ENCODE measurements at regions not wholly inside any gene's neighbourhood (a gene's known extent, or its start where the extent isn't known, plus 50 kb on each side); places are given as distances from the start of the nearest gene placed in this dataset.

DNA sequence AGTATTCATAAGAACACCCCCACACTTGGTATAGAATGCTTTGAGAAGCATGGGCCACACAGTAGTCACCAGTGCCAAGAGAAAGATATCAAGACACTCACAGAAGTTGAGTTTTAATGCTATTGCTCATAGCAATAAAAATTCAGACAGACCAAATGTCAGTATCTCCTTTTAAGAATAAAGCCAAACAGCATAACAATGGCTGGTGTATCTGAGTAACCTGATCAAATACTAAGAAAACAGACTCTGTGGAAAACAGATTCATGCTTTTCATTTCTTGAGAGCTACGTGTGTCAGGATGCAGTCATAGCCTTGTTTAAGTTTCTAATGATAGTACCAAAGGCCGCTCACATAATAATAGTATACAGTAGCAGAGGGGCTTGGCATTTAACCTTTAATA, 778.5 kb downstream of the MECOM start:
- DNase-seq, result no peak

DNA sequence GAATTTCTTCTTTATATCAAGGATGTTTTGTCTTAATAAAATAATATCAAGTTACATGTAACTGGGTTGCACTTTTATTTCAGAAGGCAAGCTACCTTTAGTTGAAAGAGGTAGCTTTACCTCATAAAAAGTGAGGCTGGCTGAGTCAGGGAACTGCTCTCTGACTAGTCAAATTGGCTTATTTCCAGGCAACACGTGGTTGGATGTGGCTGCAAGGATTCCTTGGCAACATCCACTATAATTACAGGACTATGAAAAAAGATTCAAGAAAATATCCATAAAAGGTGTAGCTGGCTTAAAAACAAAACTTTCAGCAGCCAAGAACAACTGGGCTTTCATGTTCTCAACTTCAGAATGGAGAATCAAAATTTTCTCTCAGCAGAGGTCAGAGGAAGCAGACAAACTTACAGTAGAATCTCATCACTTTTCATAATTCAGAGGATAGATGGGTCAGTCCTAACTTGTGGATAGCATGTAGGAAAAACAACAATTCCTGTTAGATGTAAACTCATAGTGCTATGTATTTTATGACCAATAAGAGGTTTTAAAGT, 779.1 kb downstream of the MECOM start:
- peak; percentile 56 for DNase-seq

DNA sequence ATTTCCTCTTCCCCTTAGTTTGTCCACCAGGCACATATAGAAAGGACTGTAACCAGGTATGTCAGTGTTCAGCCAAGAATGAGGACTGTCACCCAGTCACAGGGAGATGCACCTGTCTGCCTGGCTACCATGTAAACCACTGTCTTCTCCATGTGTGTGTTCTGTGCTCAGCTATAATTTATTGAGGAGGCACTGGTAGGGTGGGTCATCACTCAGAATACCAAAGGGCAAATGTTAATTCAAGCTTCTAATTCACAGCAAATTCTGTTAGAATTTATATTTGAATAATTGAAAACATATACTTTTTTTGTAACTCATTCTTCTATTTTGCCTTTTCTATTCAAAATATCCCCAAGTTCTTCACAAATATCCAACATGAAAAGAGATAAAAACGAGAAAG, 780.4 kb downstream of the MECOM start:
- no peak for DNase-seq

DNA sequence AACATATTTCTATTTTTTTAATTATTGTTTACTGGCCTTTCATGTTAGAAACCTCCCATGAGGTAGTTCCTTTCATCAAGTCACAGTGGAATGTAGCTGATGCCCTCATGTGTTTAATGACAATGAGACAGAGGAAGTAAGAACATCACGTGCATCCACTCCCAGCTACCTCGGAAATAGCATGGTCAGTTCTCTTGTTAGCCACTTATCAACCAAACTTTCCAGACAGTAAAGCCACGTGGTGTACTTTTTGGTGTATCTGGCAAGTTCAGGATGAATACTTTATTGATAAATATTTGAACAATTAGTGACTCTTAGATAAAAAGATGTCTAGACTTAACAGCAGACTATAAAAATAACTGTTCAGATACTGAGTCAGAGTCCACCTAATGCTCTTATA, 781.7 kb downstream of the MECOM start:
- DNase-seq, result no peak

DNA sequence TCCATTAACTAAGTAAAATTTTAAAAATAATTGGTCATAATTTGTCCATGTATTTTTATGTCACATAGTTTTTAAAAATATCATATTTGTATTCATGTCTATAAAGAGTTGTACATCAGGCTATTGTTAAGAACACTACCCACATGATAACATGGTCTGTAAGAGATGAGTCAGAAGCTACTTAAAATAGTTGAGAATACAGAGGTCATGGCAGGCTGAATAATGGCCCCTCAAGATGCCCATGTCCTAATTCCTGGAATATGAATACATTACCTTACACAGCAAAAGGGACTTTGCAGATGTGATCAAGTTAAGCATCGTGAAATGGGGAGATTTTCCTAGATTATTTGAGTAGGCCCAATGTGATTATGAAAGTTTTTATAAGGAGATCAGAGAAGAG, 782.9 kb upstream of the GOLIM4 start:
- DNase-seq, result no peak

DNA sequence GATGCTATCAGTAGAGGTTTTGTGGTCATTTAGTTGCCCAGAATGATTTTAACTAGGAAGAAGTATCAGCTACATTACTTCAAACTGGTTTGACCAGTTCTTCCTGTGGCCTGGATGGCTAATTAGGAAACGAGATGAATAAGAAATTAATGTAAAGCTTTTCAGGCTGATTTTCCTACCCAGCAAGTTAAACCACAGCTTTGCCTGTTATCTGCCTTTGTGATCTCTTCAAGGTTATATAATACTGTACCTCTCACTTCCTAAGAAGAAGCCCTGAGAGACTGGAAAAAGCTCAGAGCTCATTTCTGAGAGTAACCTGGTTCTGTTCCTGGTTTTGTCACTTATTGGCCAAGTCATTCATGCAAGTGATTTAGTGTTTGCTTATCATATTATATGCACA, 782.2 kb upstream of the GOLIM4 start:
- no peak for DNase-seq

DNA sequence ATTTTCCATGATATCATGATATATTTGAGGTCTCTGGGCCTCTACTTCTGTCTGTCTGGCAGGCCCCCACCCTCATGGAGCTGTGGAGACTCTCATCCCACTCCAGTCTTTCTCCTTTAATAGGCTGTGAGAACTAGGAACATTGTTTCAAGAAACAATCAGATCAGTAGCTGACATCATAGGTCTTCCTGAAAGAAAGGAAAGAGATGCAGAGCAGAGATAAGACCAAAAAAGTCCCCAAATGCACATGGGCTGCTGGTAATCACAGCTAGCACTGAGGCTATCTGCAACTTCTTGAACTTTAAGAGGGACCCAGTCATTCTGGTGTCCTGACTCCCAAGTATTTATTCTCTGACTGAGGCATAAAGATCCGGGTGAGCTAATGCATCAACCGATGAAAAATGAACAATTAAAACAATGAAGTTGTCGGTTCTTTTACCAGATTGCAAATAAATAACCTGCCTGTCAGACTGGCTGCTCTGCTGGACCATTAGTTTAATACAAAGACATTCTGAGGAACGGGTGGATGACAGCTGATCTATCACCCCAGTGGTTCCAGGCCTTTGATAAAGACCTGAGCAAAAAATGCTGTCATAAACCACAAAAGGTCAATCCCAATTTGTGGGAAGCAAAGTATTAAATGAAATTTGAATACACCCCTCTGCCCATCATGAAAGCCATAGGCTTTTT, 780.8 kb upstream of the GOLIM4 start:
- no peak for DNase-seq

DNA sequence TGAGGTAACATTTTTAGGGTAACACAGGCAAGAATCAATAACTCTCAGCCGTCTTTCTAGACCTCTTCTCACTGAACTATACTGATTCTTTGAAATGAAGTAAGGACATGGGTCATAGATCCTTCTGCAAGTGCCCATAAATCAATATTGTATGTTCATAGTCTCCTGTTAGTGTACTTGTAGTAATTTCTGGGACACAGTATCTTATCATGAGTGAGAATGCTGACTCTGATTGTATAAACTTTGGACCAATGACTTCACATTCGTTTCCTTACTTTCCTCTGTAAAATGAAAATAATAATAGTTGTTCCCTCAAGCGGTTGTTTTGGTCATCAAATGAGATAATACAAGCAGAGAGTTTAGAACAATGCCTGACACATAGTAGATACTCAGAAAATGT, 777.1 kb upstream of the GOLIM4 start:
- DNase-seq, result no peak

DNA sequence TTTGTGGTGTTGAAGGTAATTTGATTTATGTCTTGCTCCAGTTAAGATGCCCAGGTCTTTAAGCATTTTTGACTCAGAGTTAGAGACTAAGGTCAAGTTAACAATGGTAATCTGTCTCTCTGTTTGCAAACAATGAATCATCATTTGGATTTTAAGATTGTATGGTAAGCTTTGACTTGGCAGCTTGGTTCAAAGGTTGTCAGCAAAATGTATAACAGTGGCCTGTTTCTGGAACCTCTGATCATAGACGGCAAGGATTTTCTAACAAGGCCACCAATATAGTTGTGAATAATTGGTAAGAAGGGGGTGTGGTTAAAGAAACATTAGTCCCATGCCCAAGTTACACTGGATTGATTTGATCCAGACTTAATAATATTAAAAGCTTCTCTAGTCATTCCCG, 775.2 kb upstream of the GOLIM4 start:
- DNase-seq, result no peak

DNA sequence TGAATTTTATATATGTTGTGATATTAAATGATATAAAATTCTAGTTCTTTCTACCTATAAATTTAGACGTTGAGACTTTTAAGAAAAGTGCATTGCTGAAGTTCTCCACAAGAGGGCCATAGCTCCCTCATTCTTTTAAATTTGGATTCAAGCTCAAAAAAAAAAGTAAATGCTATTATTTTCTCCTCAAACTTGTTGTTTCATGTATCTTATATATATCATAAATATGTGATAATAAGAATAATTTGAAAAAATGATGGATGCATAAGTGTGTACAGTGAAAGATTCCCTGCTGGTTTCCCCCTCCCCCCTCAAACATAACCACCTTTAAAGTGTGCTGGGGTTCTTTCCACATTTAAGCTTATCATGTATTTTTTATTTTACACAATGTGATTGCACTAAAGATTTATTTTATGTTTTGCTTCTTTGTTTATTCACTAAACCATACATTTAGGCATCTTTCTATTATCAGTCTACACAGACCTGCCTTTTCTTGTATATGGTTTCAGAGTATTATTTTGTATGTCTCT, 769.4 kb upstream of the GOLIM4 start:
- no peak for DNase-seq

DNA sequence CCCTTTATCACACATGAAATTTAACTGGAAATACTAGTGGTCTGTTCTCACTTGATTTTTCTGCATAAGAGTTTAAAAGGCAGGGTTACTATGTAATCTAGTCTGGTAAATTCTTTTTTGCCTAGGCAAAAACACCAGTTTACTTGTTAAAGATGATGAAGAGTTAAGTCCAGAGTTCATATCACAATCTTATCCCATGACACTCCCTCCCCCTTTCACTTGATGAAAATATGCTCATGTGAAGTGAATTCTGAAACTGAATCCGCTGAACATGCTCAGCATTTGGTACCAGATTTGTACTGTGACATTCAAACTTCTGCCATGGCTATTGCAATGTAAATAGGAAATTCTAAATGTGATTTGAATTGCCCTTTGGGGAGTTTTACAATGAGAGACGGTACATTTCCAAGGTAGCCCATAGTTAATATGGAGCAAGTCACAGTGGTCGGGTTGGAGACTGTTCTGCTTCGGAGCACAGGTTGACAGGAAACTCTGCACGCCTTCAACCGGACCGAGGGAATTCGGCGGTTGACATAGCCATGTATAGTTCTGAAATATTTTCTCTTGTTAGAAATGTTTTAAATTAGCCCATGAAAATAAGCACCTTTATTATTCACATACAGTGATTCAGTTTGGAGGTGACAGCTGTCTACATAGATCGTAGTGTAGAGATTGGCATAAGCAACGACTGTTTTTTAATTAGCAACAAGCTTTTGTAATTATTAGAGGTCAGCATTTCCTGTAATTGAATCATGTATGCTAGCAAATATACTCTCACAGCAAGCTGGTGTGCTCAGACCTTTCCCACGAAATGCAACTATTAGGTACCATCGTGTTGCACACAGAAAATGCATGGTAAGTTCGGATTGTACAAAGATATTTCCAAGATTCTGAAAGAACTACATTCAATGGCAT, 768.6 kb upstream of the GOLIM4 start:
- no peak for DNase-seq

DNA sequence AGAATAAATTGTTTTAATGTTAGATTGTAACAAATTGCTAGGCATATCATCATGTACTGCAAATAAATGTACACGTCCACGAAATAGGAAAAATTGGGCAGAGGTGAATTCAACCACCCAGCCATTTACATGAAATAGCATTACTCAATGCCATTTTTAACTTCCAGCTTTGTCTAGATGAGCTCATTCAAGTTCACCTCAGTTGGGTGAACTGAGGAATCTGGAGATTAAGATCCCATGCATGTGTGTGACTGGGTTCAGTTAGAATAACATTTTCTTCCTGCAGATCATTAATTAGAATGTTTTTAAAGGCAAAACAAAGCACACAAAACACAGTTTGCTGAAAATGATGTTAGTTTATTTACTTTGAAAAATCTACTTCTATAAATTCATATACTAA, 767.8 kb upstream of the GOLIM4 start:
- no peak for DNase-seq

DNA sequence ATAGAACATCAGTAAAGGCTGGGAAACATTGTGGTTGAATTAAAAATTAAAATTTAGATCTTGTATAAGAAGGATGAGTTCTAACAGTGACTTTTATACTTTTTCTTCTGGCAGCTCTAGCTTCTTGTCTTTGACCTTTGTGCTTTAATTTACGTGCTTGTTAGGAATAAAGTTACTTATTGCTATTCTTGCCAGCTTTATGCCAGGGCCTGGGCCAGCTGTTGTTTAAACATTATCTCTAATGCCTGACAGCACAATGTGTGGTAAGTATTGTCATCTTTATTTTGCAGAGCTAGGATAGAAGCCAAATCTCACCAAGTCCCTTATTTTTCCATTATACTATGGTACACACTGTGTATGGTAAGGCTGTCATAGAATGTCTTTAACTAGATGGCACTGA, 766.7 kb upstream of the GOLIM4 start:
- no peak for DNase-seq

DNA sequence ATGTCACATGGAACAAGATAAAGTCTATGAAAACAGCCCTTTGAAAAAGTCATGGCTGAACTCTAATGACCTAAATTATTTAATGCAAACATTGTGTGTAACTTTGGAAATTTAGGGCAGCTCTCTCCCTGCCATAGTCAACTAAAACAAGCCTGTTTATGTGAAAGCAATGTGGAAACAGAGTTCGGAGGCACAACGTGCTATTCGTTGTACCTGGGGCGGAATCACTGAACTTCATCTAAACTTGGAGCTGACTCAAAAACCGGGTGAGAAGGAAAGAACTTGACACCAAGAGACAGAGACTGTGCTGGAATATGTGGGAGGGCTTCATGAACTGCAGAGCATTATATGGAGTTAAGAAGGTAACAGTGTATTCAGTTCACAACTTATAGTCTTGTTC, 764.9 kb upstream of the GOLIM4 start:
- DNase-seq, result no peak

DNA sequence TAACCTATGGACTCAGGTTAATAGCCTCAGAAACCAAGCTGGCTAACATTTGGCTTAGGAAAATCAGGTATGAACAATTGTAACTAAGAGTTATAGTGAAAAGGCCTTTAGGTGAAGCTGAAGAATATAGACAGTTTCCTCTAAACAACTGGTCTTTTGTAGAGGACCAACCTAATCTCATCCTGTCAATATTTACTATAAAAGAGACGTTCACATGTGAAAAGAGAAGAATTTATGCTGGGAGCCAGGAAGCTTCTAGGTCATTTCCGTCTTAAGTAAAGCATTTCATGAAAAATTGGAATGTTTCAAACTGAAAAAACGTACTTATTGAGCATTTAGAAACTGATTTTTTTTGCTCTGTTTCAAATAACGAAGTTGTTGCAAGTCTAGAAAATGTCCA, 764.3 kb upstream of the GOLIM4 start:
- DNase-seq, result no peak

DNA sequence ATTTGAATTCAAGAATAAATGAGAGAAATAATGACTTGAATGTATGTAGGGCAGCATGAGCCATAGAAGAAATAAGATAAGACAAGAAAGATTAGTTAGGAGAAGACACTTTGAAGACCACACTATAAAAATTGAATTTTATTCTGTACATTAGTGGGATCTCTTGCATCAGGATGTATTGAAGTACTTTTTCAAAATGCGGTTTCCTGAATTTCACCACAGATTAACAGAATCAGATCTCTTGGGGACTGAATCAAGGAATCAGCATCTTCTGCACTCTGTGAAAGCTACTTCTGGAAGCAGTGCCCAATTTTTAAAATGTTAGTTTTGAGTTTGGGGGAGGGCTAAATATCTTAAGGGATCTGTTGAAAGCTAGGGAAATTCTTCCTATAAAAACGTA, 763.9 kb upstream of the GOLIM4 start:
- DNase-seq, result no peak

DNA sequence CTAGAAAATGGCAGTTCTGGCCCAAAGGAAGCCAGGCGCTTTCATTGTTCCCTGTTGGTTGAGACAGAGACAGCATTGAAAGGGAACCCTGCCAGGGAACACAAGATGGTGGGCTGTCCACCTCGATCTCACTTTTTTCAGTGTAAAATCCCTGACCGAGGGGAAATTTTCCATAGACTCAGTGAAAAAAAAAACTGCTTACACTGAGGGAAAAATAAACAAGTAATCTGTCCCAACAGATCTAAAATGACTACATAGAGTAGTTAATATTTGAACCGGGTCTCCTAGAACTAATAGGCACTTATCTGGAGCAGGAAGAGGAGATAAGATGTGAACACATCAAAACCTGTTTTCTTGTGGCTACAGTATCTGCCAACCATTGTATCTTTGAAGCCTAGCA, 763.4 kb upstream of the GOLIM4 start:
- no peak for DNase-seq

DNA sequence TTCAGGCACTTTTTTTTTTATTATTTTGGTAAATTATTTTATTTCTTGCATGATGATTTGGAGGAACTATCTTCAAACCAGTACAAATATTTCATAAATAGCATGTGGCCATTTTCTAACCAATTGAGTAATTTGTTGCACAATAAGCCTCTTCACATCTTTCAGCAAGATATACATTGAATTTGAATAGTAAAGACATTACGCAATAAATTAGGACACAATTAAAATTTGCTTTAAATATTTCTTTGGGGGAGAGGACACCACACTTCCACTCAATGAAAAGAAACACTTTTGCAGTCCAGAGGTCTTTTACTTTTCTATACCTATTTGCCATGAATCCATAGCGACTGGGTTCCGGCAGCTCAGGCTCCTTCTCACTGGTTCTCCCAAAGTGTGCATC, 762.6 kb upstream of the GOLIM4 start:
- no peak for DNase-seq

DNA sequence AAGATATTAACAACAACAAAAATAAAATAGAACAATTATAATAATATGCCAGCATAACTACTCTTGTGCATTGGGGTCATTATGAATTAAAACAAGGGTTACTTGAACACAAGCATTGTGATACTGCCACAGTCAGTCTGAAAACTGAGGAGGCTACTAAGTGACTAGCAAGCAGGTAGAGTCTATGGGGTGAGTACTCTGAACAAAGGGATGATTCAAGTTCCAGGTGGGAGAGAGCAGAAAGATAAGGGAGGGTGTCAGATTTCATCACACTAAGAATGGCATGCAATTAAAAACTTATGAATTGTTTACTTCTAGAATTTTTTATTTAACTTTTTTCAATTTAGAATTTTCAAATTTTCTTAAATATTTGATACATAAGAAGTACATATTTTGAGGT, 754.4 kb upstream of the GOLIM4 start:
- no peak for DNase-seq

DNA sequence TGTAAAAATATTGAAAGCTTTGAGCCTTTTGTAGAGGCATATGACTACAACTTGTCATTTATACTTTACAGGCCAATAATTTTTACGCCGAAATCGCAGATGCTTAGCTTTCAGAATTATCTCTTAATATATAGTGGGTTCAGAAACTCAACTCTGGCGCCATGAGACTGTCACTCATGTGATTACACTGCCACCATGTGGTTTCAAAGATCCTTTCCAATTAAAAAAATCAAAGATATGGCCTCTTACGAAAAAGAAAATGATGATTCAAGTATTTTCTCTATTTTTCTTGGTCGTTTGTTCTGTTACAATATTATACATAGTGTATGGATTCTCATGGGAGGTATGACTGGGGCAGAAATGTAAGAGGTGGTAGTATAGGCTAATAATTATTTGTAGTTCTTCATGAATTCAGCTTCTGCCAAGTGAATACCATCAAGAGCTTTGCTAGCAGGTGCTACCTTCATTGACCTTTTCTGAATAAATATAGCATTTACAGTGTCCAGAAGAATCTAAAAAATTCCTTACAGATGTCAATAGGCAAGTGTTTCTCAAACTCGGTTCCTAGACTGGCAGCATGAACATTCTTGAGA, 751.7 kb upstream of the GOLIM4 start:
- DNase-seq, result no peak

DNA sequence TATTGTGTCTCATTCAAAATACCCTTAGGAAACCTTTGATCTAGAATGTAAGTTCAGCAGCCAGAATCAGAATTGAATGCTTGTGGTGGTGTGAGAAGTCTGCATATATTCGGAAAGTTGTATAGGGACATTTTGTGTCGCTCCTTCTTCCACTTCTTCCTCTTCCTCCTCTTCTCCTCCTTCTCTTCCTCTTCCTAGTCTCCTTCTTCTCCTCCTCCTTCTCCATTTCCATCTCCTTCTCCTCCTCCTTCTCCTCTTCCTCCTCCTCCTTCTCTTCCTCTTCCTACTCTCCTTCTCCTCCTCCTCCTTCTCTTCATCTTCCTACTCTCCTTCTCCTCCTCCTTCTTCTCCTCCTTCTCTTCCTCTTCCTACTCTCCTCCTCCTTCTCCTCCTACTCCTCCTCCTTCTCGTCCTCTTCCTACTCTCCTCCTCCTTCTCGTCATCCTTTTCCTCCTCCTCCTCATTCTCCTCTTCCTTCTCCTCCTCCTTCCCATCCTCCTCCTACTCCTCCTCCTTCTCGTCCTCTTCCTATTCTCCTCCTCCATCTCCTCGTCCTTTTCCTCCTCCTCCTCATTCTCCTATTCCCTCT, 749.3 kb upstream of the GOLIM4 start:
- DNase-seq, result no peak

DNA sequence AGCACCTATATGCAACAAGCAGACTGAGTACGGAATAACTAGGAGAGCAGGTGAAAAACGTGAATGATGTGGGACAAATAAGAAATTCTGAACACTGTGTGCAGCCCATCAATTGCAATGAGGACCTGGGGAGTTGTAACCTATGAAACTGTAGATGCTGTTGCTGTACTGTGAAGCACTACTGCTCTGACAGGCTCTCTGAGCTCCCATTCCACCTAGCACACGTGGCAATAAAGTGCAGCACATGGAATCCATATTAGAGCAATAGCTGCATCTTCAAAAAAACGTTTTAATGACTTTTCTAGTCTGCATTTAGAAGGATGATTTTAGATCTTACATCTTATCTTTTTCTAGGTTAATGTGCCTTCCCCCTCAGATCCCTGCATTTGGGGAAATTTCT, 748.7 kb upstream of the GOLIM4 start:
- DNase-seq, result no peak

DNA sequence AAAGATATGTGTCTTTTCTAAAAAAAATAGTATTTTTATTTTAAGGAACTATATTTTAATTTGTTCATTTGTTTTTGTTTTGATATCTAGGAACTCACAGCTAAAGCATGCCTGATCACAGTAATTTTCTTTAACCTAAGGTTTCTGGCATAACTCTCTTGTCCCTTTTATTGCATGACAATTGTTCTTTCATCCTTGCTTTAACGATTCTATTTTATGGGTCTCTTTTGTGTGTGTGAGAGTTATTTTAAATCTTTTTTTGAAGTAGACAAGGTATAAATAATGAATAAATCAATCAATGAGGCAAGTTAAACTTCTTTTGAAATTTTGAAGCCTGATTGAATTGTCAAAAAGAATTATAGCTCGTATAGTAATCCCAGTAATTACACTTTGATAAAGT, 747.8 kb upstream of the GOLIM4 start:
- DNase-seq, result no peak
